ENCODE measurements at regions not wholly inside any gene's neighbourhood (a gene's known extent, or its start where the extent isn't known, plus 50 kb on each side); places are given as distances from the start of the nearest gene placed in this dataset.

DNA sequence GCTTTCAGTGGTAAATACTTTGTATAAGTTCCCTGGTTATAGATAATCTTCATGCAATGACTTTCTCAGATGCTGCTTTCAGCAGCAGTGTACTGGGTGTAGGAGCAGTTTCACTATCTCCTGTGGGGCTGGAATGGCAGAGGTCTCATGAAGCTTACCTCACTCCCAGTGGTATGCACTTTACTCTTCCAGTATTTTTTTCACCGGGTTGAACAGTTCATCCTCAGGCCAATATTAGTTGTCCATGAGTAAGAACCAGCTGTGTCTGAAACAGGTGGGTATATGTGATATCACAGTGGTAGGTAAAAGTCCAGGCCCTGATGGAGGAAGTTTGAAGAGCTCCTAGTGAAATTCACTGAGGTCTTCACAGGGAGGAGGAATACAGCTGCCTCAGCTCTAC, 351.5 kb upstream of the EMCN start:
- TF ChIP-seq POLR2A (IDR thresholded peaks at IDR 0.05; ENCODE audit: low read length): no peak
- TF ChIP-seq GATA1 (IDR thresholded peaks at IDR 0.05; ENCODE audit: low read depth, low read length): no peak

All from erythroblast (primary cell).